Head of caudate nucleus (tissue), 42 donors: ENCODE measurements at regions not wholly inside any gene's neighbourhood (a gene's known extent, or its start where the extent isn't known, plus 50 kb on each side); places are given as distances from the start of the nearest gene placed in this dataset.
"Not testable (repeated sequence)": the region's sequence is repeated elsewhere in the genome, so short reads cannot be mapped to it uniquely, and the experiment has no call there.

Experiments used
- DNase-seq, 42 donors: peaks; one replicate each; pipeline versions ENCODE4 v3.0.0 to v3.0.0-alpha.2; 2020 to 2021; ENCODE audit warnings: mixed read lengths in 7 of 42
- intact Hi-C: fragments of 100-400 bp; cut with DNase I; formaldehyde crosslinking; loops from one replicate; pipeline ENCODE4 v1.15.0; 2022

GRCh38 chr5:179461576-179461975, 88.8 kb upstream of the RUFY1 start:
- DNase-seq: no peak
- intact Hi-C loops: no loop called here

GRCh38 chr5:179459771-179460170, 90.6 kb upstream of the RUFY1 start:
- no peak for DNase-seq
- intact Hi-C loops: no loop called here

GRCh38 chr5:179457612-179458011, 92.7 kb upstream of the RUFY1 start:
- intact Hi-C loops: no loop called here
- DNase-seq: no peak

- intact Hi-C loops, DNase-seq: not testable (repeated sequence)
These were observed 94.3 kb upstream of the RUFY1 start for GRCh38 chr5:179456075-179456474.

- intact Hi-C loops: no loop called here
- no peak for DNase-seq
These were observed 95.0 kb upstream of the RUFY1 start for GRCh38 chr5:179455320-179455719.

GRCh38 chr5:179454356-179454755, 96.0 kb upstream of the RUFY1 start:
- DNase-seq: no peak
- intact Hi-C loops: no loop called here

GRCh38 chr5:179453616-179454015, 96.7 kb upstream of the RUFY1 start:
- DNase-seq: no peak
- intact Hi-C loops: no loop called here

- DNase-seq: no peak
- intact Hi-C loops: no loop called here
These were observed 97.8 kb upstream of the RUFY1 start for GRCh38 chr5:179452356-179453230.

GRCh38 chr5:179451828-179452196, 98.5 kb upstream of the RUFY1 start:
- intact Hi-C loops: no loop called here
- DNase-seq: no peak

GRCh38 chr5:179451114-179451827, 99.1 kb upstream of the RUFY1 start:
- peak in 7 of 42 donors; percentile 2 to 42 (median 17) for DNase-seq
- intact Hi-C loops: no loop called here

- intact Hi-C loops: not testable (repeated sequence)
These were observed 100.4 kb upstream of the RUFY1 start for GRCh38 chr5:179449950-179450349.

GRCh38 chr5:179448282-179448681, 102.1 kb upstream of the RUFY1 start:
- intact Hi-C loops, DNase-seq: not testable (repeated sequence)

More at GRCh38 chr5:179449950-179450349, 100.4 kb upstream of the RUFY1 start:
- not testable (repeated sequence) for DNase-seq

- intact Hi-C loops, DNase-seq: not testable (repeated sequence)
These were observed 97.0 kb upstream of the ADAMTS2 start for GRCh38 chr5:179442289-179442688.

- DNase-seq: no peak
- intact Hi-C loops: no loop called here
These were observed 94.1 kb upstream of the ADAMTS2 start for GRCh38 chr5:179439181-179439985.

- intact Hi-C loops: no loop called here
- DNase-seq: no peak
These were observed 93.2 kb upstream of the ADAMTS2 start for GRCh38 chr5:179438461-179438860.

- intact Hi-C loops: no loop called here
- DNase-seq: no peak
These were observed 92.8 kb upstream of the ADAMTS2 start for GRCh38 chr5:179438011-179438441.

GRCh38 chr5:179437341-179438001, 92.2 kb upstream of the ADAMTS2 start:
- no peak for DNase-seq

GRCh38 chr5:179436321-179437122, 91.3 kb upstream of the ADAMTS2 start:
- DNase-seq: peak in 1 of 42 donors; percentile 8
- intact Hi-C loops: no loop called here

More at GRCh38 chr5:179437341-179438001, 92.2 kb upstream of the ADAMTS2 start:
- intact Hi-C loops: no loop called here
